ENCODE measurements at regions not wholly inside any gene's neighbourhood (a gene's known extent, or its start where the extent isn't known, plus 50 kb on each side); places are given as distances from the start of the nearest gene placed in this dataset.

GRCh38 chr2:21800356-21800755 is 676.6 kb downstream of the TDRD15 start:
- H3K9me3 ChIP-seq, result no peaks in the 10 kb centered on the region
- intact Hi-C loops (cut with micrococcal nuclease; ENCODE audit: unreplicated experiment), result no loop called here
- no TSS peak for BruUV-seq (replicated peaks)

GRCh38 chr2:21803550-21803949 is 679.8 kb downstream of the TDRD15 start:
- no peak overlapping the region for H3K4me3 ChIP-seq (ENCODE audit: low read depth, low read length)
- H3K9me3 ChIP-seq, result no peaks in the 10 kb centered on the region
- TF ChIP-seq CTCF (IDR thresholded peaks at IDR 0.05; ENCODE audit: insufficient read depth in 1 of 2, low read depth in 1 of 2, low read length in 1 of 2, severe bottlenecking in 1 of 2, unreplicated experiment in 1 of 2), result no peak
- ChIA-PET POLR2A (no interaction called here), CTCF (no interaction called here)
- H3K4me1 ChIP-seq, result no peaks in the 10 kb centered on the region
- BruUV-seq (replicated peaks), result no TSS peak
- intact Hi-C loops (cut with micrococcal nuclease; ENCODE audit: unreplicated experiment), result no loop called here
- H3K9me3 Mint-ChIP-seq (ENCODE audit: unreplicated experiment), result no peaks in the 10 kb centered on the region
- no peaks in the 10 kb centered on the region for H3K36me3 ChIP-seq (ENCODE audit: control insufficient read depth, insufficient read depth, low read length)
- no peaks in the 10 kb centered on the region for H3K4me1 Mint-ChIP-seq (ENCODE audit: low read depth, unreplicated experiment)
- peaks cover 19% of the 10 kb centered on the region for H3K27me3 Mint-ChIP-seq (ENCODE audit: insufficient read depth, unreplicated experiment)
- H3K4me3 Mint-ChIP-seq (ENCODE audit: unreplicated experiment), result no peak overlapping the region
- no peaks in the 10 kb centered on the region for H3K27me3 ChIP-seq (replicated peaks; ENCODE audit: control insufficient read depth, insufficient read depth, low read length)
- DNase-seq, result no peak
- H3K36me3 Mint-ChIP-seq (ENCODE audit: insufficient read depth, unreplicated experiment), result no peaks in the 10 kb centered on the region
- H3K27ac Mint-ChIP-seq (ENCODE audit: unreplicated experiment), result no peak overlapping the region

More at GRCh38 chr2:21800356-21800755, 676.6 kb downstream of the TDRD15 start:
- CTCF ChIA-PET, result no interaction called here
- Histone ChIP-seq H3K36me3 (ENCODE audit: control insufficient read depth, insufficient read depth, low read length) (no peaks in the 10 kb centered on the region), H3K4me3 (ENCODE audit: low read depth, low read length) (no peak overlapping the region), H3K4me1 (no peaks in the 10 kb centered on the region), H3K27me3 (replicated peaks; ENCODE audit: control insufficient read depth, insufficient read depth, low read length) (no peaks in the 10 kb centered on the region)
- no peak for TF ChIP-seq CTCF (IDR thresholded peaks at IDR 0.05; ENCODE audit: insufficient read depth in 1 of 2, low read depth in 1 of 2, low read length in 1 of 2, severe bottlenecking in 1 of 2, unreplicated experiment in 1 of 2)
- Mint-ChIP-seq H3K4me1 (ENCODE audit: low read depth, unreplicated experiment) (no peaks in the 10 kb centered on the region), H3K9me3 (ENCODE audit: unreplicated experiment) (no peaks in the 10 kb centered on the region), H3K4me3 (ENCODE audit: unreplicated experiment) (no peak overlapping the region), H3K27me3 (ENCODE audit: insufficient read depth, unreplicated experiment) (peaks cover 11% of the 10 kb centered on the region), H3K27ac (ENCODE audit: unreplicated experiment) (no peak overlapping the region), H3K36me3 (ENCODE audit: insufficient read depth, unreplicated experiment) (no peaks in the 10 kb centered on the region)
- POLR2A ChIA-PET, result no interaction called here
- no peak for DNase-seq

GRCh38 chr2:21804151-21804550 is 680.4 kb downstream of the TDRD15 start:
- Histone ChIP-seq H3K27me3 (replicated peaks; ENCODE audit: control insufficient read depth, insufficient read depth, low read length) (no peaks in the 10 kb centered on the region), H3K4me3 (ENCODE audit: low read depth, low read length) (no peak overlapping the region), H3K9me3 (no peaks in the 10 kb centered on the region), H3K36me3 (ENCODE audit: control insufficient read depth, insufficient read depth, low read length) (no peaks in the 10 kb centered on the region), H3K4me1 (no peaks in the 10 kb centered on the region)
- Mint-ChIP-seq H3K36me3 (ENCODE audit: insufficient read depth, unreplicated experiment) (no peaks in the 10 kb centered on the region), H3K27ac (ENCODE audit: unreplicated experiment) (no peak overlapping the region), H3K4me3 (ENCODE audit: unreplicated experiment) (no peak overlapping the region), H3K27me3 (ENCODE audit: insufficient read depth, unreplicated experiment) (peaks cover 19% of the 10 kb centered on the region), H3K9me3 (ENCODE audit: unreplicated experiment) (no peaks in the 10 kb centered on the region), H3K4me1 (ENCODE audit: low read depth, unreplicated experiment) (no peaks in the 10 kb centered on the region)
- POLR2A ChIA-PET, result no interaction called here
- BruUV-seq (replicated peaks), result no TSS peak
- no peak for TF ChIP-seq CTCF (IDR thresholded peaks at IDR 0.05; ENCODE audit: insufficient read depth in 1 of 2, low read depth in 1 of 2, low read length in 1 of 2, severe bottlenecking in 1 of 2, unreplicated experiment in 1 of 2)
- intact Hi-C loops (cut with micrococcal nuclease; ENCODE audit: unreplicated experiment), result no loop called here
- CTCF ChIA-PET, result interaction anchor here (0.6 kb wide), 1 partner anchor 432 kb away, joined by 8 read pairs; no protein-coding TSS in a partner anchor
- no peak for DNase-seq

All from Caco-2 (cell line).